Natural killer cell (primary cell): ENCODE measurements at regions not wholly inside any gene's neighbourhood (a gene's known extent, or its start where the extent isn't known, plus 50 kb on each side); places are given as distances from the start of the nearest gene placed in this dataset.

ENCODE experiments used
- ATAC-seq, 3 donors: fragments of 150-1000 bp in 2 of 3; fragments of 200-7000 bp in 1 of 3; cut with Tn5 transposase; 1 replicate in 1 of 3; 2 replicates in 2 of 3; pipeline ENCODE4 v1.10.0; 2021; ENCODE audit warnings: mild to moderate bottlenecking in 2 of 3, moderate library complexity in 2 of 3
- DNase-seq, 2 donors: peaks; one replicate each; pipeline versions ENCODE4 v3.0.0 to v3.0.0-alpha.2; 2013 to 2021; ENCODE audit warnings: mixed read lengths in 1 of 2
- H3K27ac ChIP-seq: one replicate; pipeline ENCODE4 v1.5.1; 2013; ENCODE audit warnings: mild to moderate bottlenecking, low read length
- H3K27me3 ChIP-seq: one replicate; pipeline ENCODE4 v1.6.1; 2013; ENCODE audit warnings: low read length; ENCODE audit not compliant: control insufficient read depth, insufficient read depth
- H3K36me3 ChIP-seq: one replicate; pipeline ENCODE4 v1.6.1; 2013; ENCODE audit warnings: low read length; ENCODE audit not compliant: control insufficient read depth, insufficient read depth
- H3K4me1 ChIP-seq: one replicate; pipeline ENCODE4 v1.6.1; 2013; ENCODE audit warnings: low read length; ENCODE audit not compliant: control insufficient read depth, insufficient read depth
- H3K4me3 ChIP-seq: one replicate; pipeline ENCODE4 v1.5.1; 2013; ENCODE audit warnings: low read length
- H3K9me3 ChIP-seq: one replicate; pipeline ENCODE4 v1.6.1; 2013; ENCODE audit warnings: low read length; ENCODE audit not compliant: control insufficient read depth, insufficient read depth
- H3K27ac Mint-ChIP-seq, 2 donors: one replicate each; pipeline ENCODE4 v1.8.0; 2022; ENCODE audit warnings: mild to moderate bottlenecking in 2 of 2, mixed read lengths in 2 of 2, moderate library complexity in 1 of 2
- H3K27me3 Mint-ChIP-seq, 2 donors: one replicate each; pipeline ENCODE4 v1.8.0; 2022; ENCODE audit warnings: low read depth in 2 of 2, mixed read lengths in 2 of 2
- H3K36me3 Mint-ChIP-seq: one replicate; pipeline ENCODE4 v1.8.0; 2022; ENCODE audit warnings: mixed read lengths
- H3K4me1 Mint-ChIP-seq, 2 donors: one replicate each; pipeline ENCODE4 v1.8.0; 2022; ENCODE audit warnings: mixed read lengths in 2 of 2
- H3K4me3 Mint-ChIP-seq: one replicate; pipeline ENCODE4 v1.8.0; 2022; ENCODE audit warnings: mild to moderate bottlenecking, moderate library complexity, mixed read lengths
- H3K9me3 Mint-ChIP-seq, 2 donors: one replicate each; pipeline ENCODE4 v1.8.0; 2022; ENCODE audit warnings: mixed read lengths in 2 of 2
- CTCF ChIP-seq: fragments of 200-600 bp; IDR thresholded peaks from one replicate; pipeline ENCODE4 v1.8.0; 2022; ENCODE audit warnings: antibody characterized with exemption
- WGBS: methylation state at CpG from one replicate; pipeline ENCODE4 v1.1.7; 2013; ENCODE audit warnings: missing lambda C conversion rate; ENCODE audit not compliant: insufficient coverage; 5-methylcytosine and 5-hydroxymethylcytosine counted together
- intact Hi-C: fragments of 100-400 bp; cut with micrococcal nuclease; formaldehyde crosslinking; loops from one replicate; pipeline ENCODE4 v1.14.2; 2022

GRCh38 chr5:89697581-89697980 lies 712.0 kb downstream of the CETN3 start:
- H3K36me3 Mint-ChIP-seq, result no peaks in the 10 kb centered on the region
- peaks cover 3 to 8% of the 10 kb centered on the region in 2 donors for H3K9me3 Mint-ChIP-seq
- Histone ChIP-seq H3K9me3 (no peaks in the 10 kb centered on the region), H3K36me3 (no peaks in the 10 kb centered on the region), H3K4me1 (no peaks in the 10 kb centered on the region), H3K27me3 (no peaks in the 10 kb centered on the region), H3K27ac (no peak overlapping the region), H3K4me3 (no peak overlapping the region)
- ATAC-seq, result no peak
- no peak overlapping the region for H3K27ac Mint-ChIP-seq
- no peaks in the 10 kb centered on the region for H3K4me1 Mint-ChIP-seq
- intact Hi-C loops, result no loop called here
- H3K27me3 Mint-ChIP-seq, result no peaks in the 10 kb centered on the region
- no peak overlapping the region for H3K4me3 Mint-ChIP-seq
- no peak for DNase-seq
- 88% methylated on average over 1 of the region's 1 CpG for WGBS
- no peak for TF ChIP-seq CTCF

- no peak overlapping the region for H3K4me3 Mint-ChIP-seq
- H3K4me1 Mint-ChIP-seq, result no peaks in the 10 kb centered on the region
- intact Hi-C loops, result no loop called here
- H3K4me3 ChIP-seq, result no peak overlapping the region
- TF ChIP-seq CTCF, result no peak
- ATAC-seq (no peak), DNase-seq (no peak)
- H3K36me3 Mint-ChIP-seq, result no peaks in the 10 kb centered on the region
- no peaks in the 10 kb centered on the region for H3K27me3 ChIP-seq
- no peaks in the 10 kb centered on the region for H3K36me3 ChIP-seq
- 100% methylated on average over 1 of the region's 1 CpG for WGBS
- H3K9me3 Mint-ChIP-seq, result peaks cover 3 to 10% of the 10 kb centered on the region in 2 donors
- peaks cover 0 to 2% of the 10 kb centered on the region in 2 donors for H3K27me3 Mint-ChIP-seq
- no peaks in the 10 kb centered on the region for H3K9me3 ChIP-seq
- no peaks in the 10 kb centered on the region for H3K4me1 ChIP-seq
- H3K27ac ChIP-seq, result no peak overlapping the region
- H3K27ac Mint-ChIP-seq, result no peak overlapping the region
These were observed 714.2 kb downstream of the CETN3 start for GRCh38 chr5:89695371-89695770.

GRCh38 chr5:89694026-89694550 lies 715.5 kb downstream of the CETN3 start:
- no peaks in the 10 kb centered on the region for H3K4me1 Mint-ChIP-seq
- Histone ChIP-seq H3K4me3 (no peak overlapping the region), H3K36me3 (no peaks in the 10 kb centered on the region), H3K9me3 (no peaks in the 10 kb centered on the region), H3K4me1 (no peaks in the 10 kb centered on the region), H3K27ac (no peak overlapping the region), H3K27me3 (no peaks in the 10 kb centered on the region)
- H3K27me3 Mint-ChIP-seq, result peaks cover 0 to 2% of the 10 kb centered on the region in 2 donors
- no peaks in the 10 kb centered on the region for H3K36me3 Mint-ChIP-seq
- WGBS, result 81% methylated on average over 1 of the region's 3 CpGs
- DNase-seq (no peak), ATAC-seq (no peak)
- intact Hi-C loops, result no loop called here
- no peak overlapping the region for H3K4me3 Mint-ChIP-seq
- peaks cover 2% of the 10 kb centered on the region in 2 donors for H3K9me3 Mint-ChIP-seq
- TF ChIP-seq CTCF, result no peak
- H3K27ac Mint-ChIP-seq, result no peak overlapping the region

GRCh38 chr5:89690331-89690730 lies 719.2 kb downstream of the CETN3 start:
- Mint-ChIP-seq H3K36me3 (no peaks in the 10 kb centered on the region), H3K4me3 (no peak overlapping the region), H3K4me1 (no peaks in the 10 kb centered on the region), H3K27ac (no peak overlapping the region), H3K9me3 (peaks cover 2% of the 10 kb centered on the region in 2 donors), H3K27me3 (peaks cover 0 to 2% of the 10 kb centered on the region in 2 donors)
- 80% methylated on average over 1 of the region's 1 CpG for WGBS
- Histone ChIP-seq H3K9me3 (no peaks in the 10 kb centered on the region), H3K4me3 (no peak overlapping the region), H3K27ac (no peak overlapping the region), H3K36me3 (no peaks in the 10 kb centered on the region), H3K27me3 (no peaks in the 10 kb centered on the region), H3K4me1 (no peaks in the 10 kb centered on the region)
- no peak for ATAC-seq
- intact Hi-C loops, result no loop called here
- DNase-seq, result no peak
- no peak for TF ChIP-seq CTCF
